WTC11 (cell line): ENCODE measurements at regions not wholly inside any gene's neighbourhood (a gene's known extent, or its start where the extent isn't known, plus 50 kb on each side); places are given as distances from the start of the nearest gene placed in this dataset.
A peak's percentile ranks its signal among the peaks of the same experiment; 100 is the strongest.

Source experiments
- ATAC-seq: fragments of 200-7000 bp; cut with Tn5 transposase; 2 replicates; pipeline ENCODE4 v1.10.0; 2021; ENCODE audit warnings: mild to moderate bottlenecking, moderate library complexity
- CTCF ChIA-PET: fragments of 300-600 bp; sonication (Branson Sonifier 250); formaldehyde crosslinking; loops from one replicate; lab custom pipeline; 2021; ENCODE audit warnings: antibody characterized with exemption; lab: Charles Lee
- POLR2A ChIA-PET: fragments of 350-600 bp; sonication (Branson Sonifier 250); formaldehyde crosslinking; loops from one replicate; lab custom pipeline; 2021; ENCODE audit warnings: antibody characterized with exemption; lab: Charles Lee
- DNase-seq: peaks from one replicate; pipeline ENCODE4 v3.0.0; 2021; ENCODE audit warnings: low spot score
- H3K27ac Mint-ChIP-seq: 2 replicates; pipeline ENCODE4 v1.8.0; 2021; ENCODE audit warnings: mixed read lengths
- H3K27me3 Mint-ChIP-seq: 2 replicates; pipeline ENCODE4 v1.8.0; 2021; ENCODE audit warnings: low read depth, mild to moderate bottlenecking, moderate library complexity, mixed read lengths
- H3K36me3 Mint-ChIP-seq: 2 replicates; pipeline ENCODE4 v1.8.0; 2021; ENCODE audit warnings: mixed read lengths
- H3K4me1 Mint-ChIP-seq: 2 replicates; pipeline ENCODE4 v1.8.0; 2022; ENCODE audit warnings: mixed read lengths
- H3K4me3 Mint-ChIP-seq: 2 replicates; pipeline ENCODE4 v1.8.0; 2021; ENCODE audit warnings: mild to moderate bottlenecking, moderate library complexity, mixed read lengths
- H3K9me3 Mint-ChIP-seq: 2 replicates; pipeline ENCODE4 v1.8.0; 2021; ENCODE audit warnings: mixed read lengths
- AR ChIP-seq: fragments of 250-450 bp; sonication (Bioruptor Pico); IDR thresholded peaks from 2 replicates; pipeline ENCODE4 v1.9.0; 2021; ENCODE audit warnings: mild to moderate bottlenecking
- ATF1 ChIP-seq: sonication (generic); formaldehyde crosslinking; IDR thresholded peaks from 2 replicates; pipeline ENCODE4 v1.8.1; 2023; ENCODE audit warnings: mild to moderate bottlenecking, moderate library complexity, missing genetic modification reagents
- CBFB ChIP-seq: sonication (generic); formaldehyde crosslinking; IDR thresholded peaks from 2 replicates; pipeline ENCODE4 v1.8.1; 2022; ENCODE audit warnings: mild to moderate bottlenecking, low read depth, missing genetic modification reagents
- CDX4 ChIP-seq: fragments of 250-450 bp; sonication (Bioruptor Pico); IDR thresholded peaks from 2 replicates; pipeline ENCODE4 v1.9.0; 2021; ENCODE audit warnings: moderate library complexity, mild to moderate bottlenecking, inconsistent platforms, borderline replicate concordance
- E2F4 ChIP-seq: sonication (generic); formaldehyde crosslinking; IDR thresholded peaks from 2 replicates; pipeline ENCODE4 v1.8.1; 2022; ENCODE audit warnings: low read depth, mild to moderate bottlenecking, moderate library complexity, missing genetic modification reagents, borderline replicate concordance
- E2F5 ChIP-seq: sonication (generic); formaldehyde crosslinking; IDR thresholded peaks from 2 replicates; pipeline ENCODE4 v1.8.1; 2022; ENCODE audit warnings: mild to moderate bottlenecking, moderate library complexity, missing genetic modification reagents
- ETV6 ChIP-seq: sonication (generic); formaldehyde crosslinking; IDR thresholded peaks from 2 replicates; pipeline ENCODE4 v1.8.1; 2022; ENCODE audit warnings: mild to moderate bottlenecking, missing genetic modification reagents
- GABPB1 ChIP-seq: sonication (generic); formaldehyde crosslinking; IDR thresholded peaks from 2 replicates; pipeline ENCODE4 v1.8.1; 2023; ENCODE audit warnings: mild to moderate bottlenecking, missing genetic modification reagents
- NFE2L1 ChIP-seq: sonication (generic); formaldehyde crosslinking; IDR thresholded peaks from 2 replicates; pipeline ENCODE4 v1.8.1; 2023; ENCODE audit warnings: missing genetic modification reagents
- OVOL2 ChIP-seq: fragments of 250-450 bp; sonication (Bioruptor Pico); IDR thresholded peaks from 2 replicates; pipeline ENCODE4 v1.9.0; 2021; ENCODE audit warnings: mild to moderate bottlenecking, borderline replicate concordance
- SOX15 ChIP-seq: fragments of 250-450 bp; sonication (Bioruptor Pico); IDR thresholded peaks from 2 replicates; pipeline ENCODE4 v1.9.0; 2021; ENCODE audit warnings: mild to moderate bottlenecking
- SP1 ChIP-seq: sonication (generic); formaldehyde crosslinking; conservative IDR thresholded peaks from 2 replicates; pipeline ENCODE4 v1.8.1; 2022; ENCODE audit warnings: missing genetic modification reagents
- TP53 ChIP-seq: sonication (generic); formaldehyde crosslinking; IDR thresholded peaks from 2 replicates; pipeline ENCODE4 v1.8.1; 2023; ENCODE audit warnings: mild to moderate bottlenecking, missing genetic modification reagents
- USF1 ChIP-seq: sonication (generic); formaldehyde crosslinking; IDR thresholded peaks from 2 replicates; pipeline ENCODE4 v1.8.0; 2022; ENCODE audit warnings: mild to moderate bottlenecking, missing genetic modification reagents
- USF2 ChIP-seq: sonication (generic); formaldehyde crosslinking; IDR thresholded peaks from 2 replicates; pipeline ENCODE4 v1.8.1; 2023; ENCODE audit warnings: mild to moderate bottlenecking, missing genetic modification reagents, moderate library complexity
- ZNF416 ChIP-seq: fragments of 250-450 bp; sonication (Bioruptor Pico); IDR thresholded peaks from 2 replicates; pipeline ENCODE4 v1.9.0; 2021; ENCODE audit warnings: mild to moderate bottlenecking, inconsistent platforms
- ZSCAN18 ChIP-seq: fragments of 250-450 bp; sonication (Bioruptor Pico); IDR thresholded peaks from 2 replicates; pipeline ENCODE4 v2.1.2; 2022; ENCODE audit warnings: mild to moderate bottlenecking, moderate library complexity

- ChIA-PET POLR2A (no interaction called here), CTCF (no interaction called here)
- H3K27ac Mint-ChIP-seq: no peak overlapping the region
Observed at GRCh38 chr4:129604632-129605255, 508.8 kb downstream of the C4orf33 start.

GRCh38 chr4:129614611-129615010 is 518.7 kb downstream of the C4orf33 start:
- POLR2A ChIA-PET: no interaction called here
- no peak for TF ChIP-seq TP53 (CRISPR knock-in tag)
- no peak for TF ChIP-seq ETV6
- no peak for TF ChIP-seq NFE2L1 (CRISPR knock-in tag)
- no peak for TF ChIP-seq ATF1 (CRISPR knock-in tag)
- TF ChIP-seq OVOL2: no peak
- no peak for TF ChIP-seq CDX4 (CRISPR knock-in tag)
- TF ChIP-seq USF2: no peak
- no peak for TF ChIP-seq CBFB (CRISPR knock-in tag)
- no peak for TF ChIP-seq ZNF416
- Mint-ChIP-seq H3K4me1 (no peaks in the 10 kb centered on the region), H3K27ac (no peak overlapping the region), H3K36me3 (no peaks in the 10 kb centered on the region), H3K27me3 (no peaks in the 10 kb centered on the region), H3K4me3 (no peak overlapping the region), H3K9me3 (peaks cover 7% of the 10 kb centered on the region; the same call in 1 of the 2 replicates)
- CTCF ChIA-PET: no interaction called here
- DNase-seq (no peak), ATAC-seq (peak; percentile 39; the same call in 1 of the 2 replicates)

More at GRCh38 chr4:129604632-129605255, 508.8 kb downstream of the C4orf33 start:
- H3K9me3 Mint-ChIP-seq: no peaks in the 10 kb centered on the region
- no peak overlapping the region for H3K4me3 Mint-ChIP-seq
- TF ChIP-seq E2F5 (CRISPR knock-in tag) (no peak), USF1 (CRISPR knock-in tag) (no peak), SOX15 (CRISPR knock-in tag) (no peak), GABPB1 (CRISPR knock-in tag) (no peak), E2F4 (no peak), SP1 (no peak), AR (no peak), ZSCAN18 (CRISPR knock-in tag) (no peak)
- TF ChIP-seq, all 79 proteins: peak for 0
- Mint-ChIP-seq H3K4me1 (no peaks in the 10 kb centered on the region), H3K27me3 (no peaks in the 10 kb centered on the region), H3K36me3 (no peaks in the 10 kb centered on the region)
- ATAC-seq (no peak), DNase-seq (no peak)
